NT2/D1 (cell line): ENCODE measurements at regions not wholly inside any gene's neighbourhood (a gene's known extent, or its start where the extent isn't known, plus 50 kb on each side); places are given as distances from the start of the nearest gene placed in this dataset.

ENCODE experiments used
- SUZ12 ChIP-seq: IDR thresholded peaks from 2 replicates; pipeline ENCODE4 v1.6.1; 2011; ENCODE audit not compliant: insufficient read length, insufficient read depth; ENCODE audit errors: extremely low read depth
- YY1 ChIP-seq: IDR thresholded peaks from 2 replicates; pipeline ENCODE4 v1.6.1; 2011; ENCODE audit not compliant: insufficient read length, insufficient read depth
- ZNF274 ChIP-seq: IDR thresholded peaks from 2 replicates; pipeline ENCODE4 v1.6.1; 2011; ENCODE audit warnings: mild to moderate bottlenecking, low read depth, low read length

DNA sequence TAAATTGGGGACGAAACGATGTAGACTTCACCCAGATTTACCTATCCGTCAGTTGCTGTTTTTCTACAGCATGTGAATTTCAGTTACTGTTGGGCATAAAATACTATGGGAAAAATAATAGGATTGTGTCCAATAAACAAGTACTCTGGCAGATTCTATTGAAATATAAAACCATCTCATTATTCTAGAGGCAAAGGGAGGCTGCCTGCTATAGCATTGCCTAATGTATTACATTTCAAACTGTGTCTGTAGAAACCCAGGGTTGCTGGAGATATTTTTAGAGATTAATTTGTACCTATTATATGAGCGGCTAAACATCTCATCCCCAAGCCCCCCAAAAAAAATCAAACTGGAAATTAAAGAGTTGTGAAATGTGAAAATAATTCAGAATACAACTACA lies 159.6 kb upstream of the IL12A start:
- TF ChIP-seq SUZ12: no peak
- no peak for TF ChIP-seq YY1
- no peak for TF ChIP-seq ZNF274
